ENCODE measurements at regions not wholly inside any gene's neighbourhood (a gene's known extent, or its start where the extent isn't known, plus 50 kb on each side); places are given as distances from the start of the nearest gene placed in this dataset.

DNA sequence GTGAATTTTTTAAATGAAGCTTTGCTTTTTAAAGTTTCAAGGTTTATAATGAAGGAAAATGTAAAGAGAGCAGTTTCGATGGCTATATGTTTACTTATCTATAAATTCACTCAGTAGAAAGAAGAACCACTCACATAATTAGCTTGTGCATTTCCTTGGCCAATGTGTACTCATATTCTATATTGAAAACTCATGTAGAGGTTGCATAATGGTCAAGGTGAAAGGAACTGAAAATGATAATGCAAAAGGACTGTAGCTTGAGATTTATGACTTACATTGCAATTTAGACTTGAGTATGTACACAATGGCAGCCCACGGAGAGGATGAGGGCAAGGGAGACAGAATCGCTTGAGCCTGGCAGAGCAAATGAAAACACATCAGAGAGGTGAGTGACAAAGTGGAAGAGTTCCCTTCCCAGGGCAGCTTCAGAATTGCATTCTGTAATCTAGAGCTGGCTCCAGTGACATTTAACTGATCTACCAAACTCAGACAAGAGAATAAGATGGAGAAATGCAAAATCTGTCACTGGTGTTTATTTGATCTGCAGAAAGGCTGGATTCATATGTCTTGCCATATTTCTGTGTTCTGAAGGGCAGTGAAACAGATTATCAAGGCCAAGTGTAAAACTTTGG lies 191.8 kb downstream of the TMEM200A start:
- DNase-seq (ENCODE audit: low read depth, low spot score) (no peak), FAIRE-seq (no peak)
- no peaks in the 10 kb centered on the region for H3K9me1 ChIP-seq (replicated peaks; ENCODE audit: control insufficient read depth, extremely low read depth, insufficient read depth, low read length)
- H3K27me3 ChIP-seq (ENCODE audit: control insufficient read depth in 2 of 2, insufficient read depth in 2 of 2, low read length in 2 of 2) = no peaks in the 10 kb centered on the region
- ChIA-PET CTCF (interaction anchor here (1.0 to 1.4 kb wide), 2 partner anchors 140 to 192 kb away, joined by 3 to 5 read pairs; partner anchors contain the start of gene TMEM200A), POLR2A (no interaction called here)
- H3K4me2 ChIP-seq (ENCODE audit: insufficient read depth, low read length) = no peak overlapping the region
- H3K9ac ChIP-seq (replicated peaks; ENCODE audit: extremely low read depth, insufficient read depth, low read length) = no peak overlapping the region
- no peaks in the 10 kb centered on the region for H3K4me1 ChIP-seq (ENCODE audit: control insufficient read depth, extremely low read depth, insufficient read depth, low read length)
- no peaks in the 10 kb centered on the region for H4K20me1 ChIP-seq (replicated peaks; ENCODE audit: control insufficient read depth, extremely low read depth, insufficient read depth, low read length)
- no peaks in the 10 kb centered on the region for H3K79me2 ChIP-seq (ENCODE audit: control insufficient read depth, insufficient read depth, low read length)
- dilution Hi-C loops (cut with MboI; ENCODE audit: extremely low pct_ligation_motif_present, low sequenced_read_pairs) (no loop called here), intact Hi-C loops (cut with micrococcal nuclease) (no loop called here)
- no TSS peak for BruUV-seq (replicated peaks)
- no peak for TF ChIP-seq FOS (IDR thresholded peaks at IDR 0.05; ENCODE audit: borderline replicate concordance, insufficient read depth, low read length)
- TF ChIP-seq MYC (IDR thresholded peaks at IDR 0.05; ENCODE audit: low read depth, low read length) = no peak
- TF ChIP-seq, protein P1, sequence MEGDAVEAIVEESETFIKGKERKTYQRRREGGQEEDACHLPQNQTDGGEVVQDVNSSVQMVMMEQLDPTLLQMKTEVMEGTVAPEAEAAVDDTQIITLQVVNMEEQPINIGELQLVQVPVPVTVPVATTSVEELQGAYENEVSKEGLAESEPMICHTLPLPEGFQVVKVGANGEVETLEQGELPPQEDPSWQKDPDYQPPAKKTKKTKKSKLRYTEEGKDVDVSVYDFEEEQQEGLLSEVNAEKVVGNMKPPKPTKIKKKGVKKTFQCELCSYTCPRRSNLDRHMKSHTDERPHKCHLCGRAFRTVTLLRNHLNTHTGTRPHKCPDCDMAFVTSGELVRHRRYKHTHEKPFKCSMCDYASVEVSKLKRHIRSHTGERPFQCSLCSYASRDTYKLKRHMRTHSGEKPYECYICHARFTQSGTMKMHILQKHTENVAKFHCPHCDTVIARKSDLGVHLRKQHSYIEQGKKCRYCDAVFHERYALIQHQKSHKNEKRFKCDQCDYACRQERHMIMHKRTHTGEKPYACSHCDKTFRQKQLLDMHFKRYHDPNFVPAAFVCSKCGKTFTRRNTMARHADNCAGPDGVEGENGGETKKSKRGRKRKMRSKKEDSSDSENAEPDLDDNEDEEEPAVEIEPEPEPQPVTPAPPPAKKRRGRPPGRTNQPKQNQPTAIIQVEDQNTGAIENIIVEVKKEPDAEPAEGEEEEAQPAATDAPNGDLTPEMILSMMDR (IDR thresholded peaks at IDR 0.05; ENCODE audit: extremely low read depth in 1 of 2, insufficient read depth in 1 of 2, low read depth in 1 of 2, low read length in 2 of 2) = no peak
- TF ChIP-seq POLR2A (IDR thresholded peaks at IDR 0.05; ENCODE audit: low read depth, low read length) = no peak
- TF ChIP-seq, protein P2, sequence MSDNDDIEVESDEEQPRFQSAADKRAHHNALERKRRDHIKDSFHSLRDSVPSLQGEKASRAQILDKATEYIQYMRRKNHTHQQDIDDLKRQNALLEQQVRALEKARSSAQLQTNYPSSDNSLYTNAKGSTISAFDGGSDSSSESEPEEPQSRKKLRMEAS (IDR thresholded peaks at IDR 0.05; ENCODE audit: insufficient read depth, insufficient read length) = no peak
- no peak for TF ChIP-seq JUN (IDR thresholded peaks at IDR 0.05; ENCODE audit: borderline replicate concordance, insufficient read depth, insufficient read length, low read depth)
- TF ChIP-seq GATA2 (IDR thresholded peaks at IDR 0.05; ENCODE audit: insufficient read depth, insufficient read length, low read depth, low read length) = no peak
- no peak for TF ChIP-seq EZH2 (IDR thresholded peaks at IDR 0.05; ENCODE audit: borderline replicate concordance, low read depth, low read length, severe bottlenecking)
- no peak for TF ChIP-seq POLR2AphosphoS5 (IDR thresholded peaks at IDR 0.05; ENCODE audit: insufficient read depth, low read depth, low read length)
- H3K4me3 ChIP-seq (replicated peaks in 1 of 3; ENCODE audit: insufficient read depth in 1 of 3, low read depth in 1 of 3, low read length in 3 of 3) = no peak overlapping the region
- no peaks in the 10 kb centered on the region for H3K9me3 ChIP-seq (replicated peaks; ENCODE audit: control insufficient read depth, insufficient read depth, low read length)
- no peak overlapping the region for H3K27ac ChIP-seq (ENCODE audit: insufficient read depth, low read depth, low read length)
- no peak overlapping the region for H2AFZ ChIP-seq (ENCODE audit: low read depth, low read length)
- H3K36me3 ChIP-seq (ENCODE audit: control insufficient read depth in 2 of 2, extremely low read depth in 1 of 2, insufficient read depth in 2 of 2, low read length in 2 of 2) = no peaks in the 10 kb centered on the region

Measured in endothelial cell of umbilical vein (primary cell).